ENCODE measurements at regions not wholly inside any gene's neighbourhood (a gene's known extent, or its start where the extent isn't known, plus 50 kb on each side); places are given as distances from the start of the nearest gene placed in this dataset.
"Not testable (repeated sequence)": the region's sequence is repeated elsewhere in the genome, so short reads cannot be mapped to it uniquely, and the experiment has no call there.

DNA sequence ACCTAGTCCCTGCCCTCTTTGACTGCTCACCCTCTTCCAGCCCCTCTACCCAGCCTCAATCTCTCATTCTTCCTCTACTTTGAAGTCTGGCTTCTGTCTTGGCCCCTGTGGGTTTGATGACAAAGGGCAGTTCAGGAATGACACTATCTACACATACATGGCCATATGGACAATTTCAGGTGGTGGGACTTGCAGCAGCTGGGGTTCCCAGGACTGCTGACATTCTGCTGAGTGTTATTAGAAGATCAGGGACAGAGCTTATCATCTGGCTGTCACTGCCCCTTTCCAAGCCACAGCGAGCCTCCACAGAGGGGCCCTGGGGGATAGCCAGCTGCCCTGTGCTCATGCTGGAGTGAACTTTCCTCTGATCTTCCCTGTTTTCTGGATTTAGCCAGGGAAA, 97.4 kb upstream of the IPO9 start:
- DNase-seq: no peak

DNA sequence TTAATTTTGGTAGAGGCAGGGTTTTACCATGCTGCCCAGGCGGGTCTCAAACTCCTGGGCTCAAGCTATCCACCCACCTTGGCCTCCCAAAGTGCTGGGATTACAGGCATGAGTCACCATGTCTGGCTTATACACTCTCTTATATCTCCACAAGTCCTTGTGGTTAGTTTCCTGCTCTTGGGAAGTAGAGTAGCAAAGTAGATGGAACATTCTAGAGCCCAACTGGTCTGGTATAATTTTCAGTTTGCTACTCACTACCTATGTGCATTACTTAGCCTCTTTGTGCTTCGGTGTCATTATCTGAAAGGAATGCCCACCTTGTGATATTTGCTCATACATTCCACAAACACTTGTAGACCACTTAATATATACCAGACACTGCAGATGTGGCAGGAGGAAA, 96.6 kb upstream of the IPO9 start:
- DNase-seq: no peak

DNA sequence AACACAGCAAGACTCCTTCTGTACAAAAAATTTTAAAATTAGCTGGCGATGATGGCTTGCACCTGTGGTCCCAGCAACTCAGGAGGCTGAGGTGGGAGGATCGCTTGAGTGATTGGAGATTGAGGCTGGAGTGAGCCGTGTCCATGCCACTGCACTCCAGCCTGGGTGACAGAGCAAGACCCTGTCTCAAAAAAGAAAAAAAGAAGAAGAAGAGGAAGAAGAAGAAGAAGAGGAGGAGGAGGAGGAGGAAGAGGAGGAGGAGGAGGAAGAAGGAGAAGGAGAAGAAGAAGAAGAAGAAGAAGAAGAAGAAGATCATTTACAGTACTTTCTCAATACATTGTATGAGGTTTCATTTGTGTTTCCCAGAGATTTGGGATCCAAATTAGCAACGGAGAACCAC, 94.7 kb upstream of the IPO9 start:
- DNase-seq: not testable (repeated sequence)

DNA sequence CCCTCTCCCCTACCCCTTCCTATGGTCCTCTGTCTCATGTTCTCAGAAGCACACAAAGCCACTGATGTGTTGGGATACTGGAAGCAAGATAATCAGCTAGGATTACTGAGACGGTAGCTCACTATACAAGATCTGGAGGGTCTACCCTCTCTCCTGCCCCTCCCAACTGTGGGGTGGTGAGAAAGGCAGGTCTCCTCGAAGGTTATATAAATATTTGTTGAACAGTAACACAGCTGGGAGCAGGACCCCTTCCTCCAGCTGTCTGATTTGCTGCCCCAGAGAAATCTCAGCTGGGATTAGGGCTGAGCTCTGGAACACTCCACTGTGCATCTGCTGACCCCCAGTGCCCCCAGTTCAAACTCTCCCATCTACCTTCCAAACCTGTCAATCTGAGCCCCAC, 94.2 kb upstream of the IPO9 start:
- DNase-seq: no peak

DNA sequence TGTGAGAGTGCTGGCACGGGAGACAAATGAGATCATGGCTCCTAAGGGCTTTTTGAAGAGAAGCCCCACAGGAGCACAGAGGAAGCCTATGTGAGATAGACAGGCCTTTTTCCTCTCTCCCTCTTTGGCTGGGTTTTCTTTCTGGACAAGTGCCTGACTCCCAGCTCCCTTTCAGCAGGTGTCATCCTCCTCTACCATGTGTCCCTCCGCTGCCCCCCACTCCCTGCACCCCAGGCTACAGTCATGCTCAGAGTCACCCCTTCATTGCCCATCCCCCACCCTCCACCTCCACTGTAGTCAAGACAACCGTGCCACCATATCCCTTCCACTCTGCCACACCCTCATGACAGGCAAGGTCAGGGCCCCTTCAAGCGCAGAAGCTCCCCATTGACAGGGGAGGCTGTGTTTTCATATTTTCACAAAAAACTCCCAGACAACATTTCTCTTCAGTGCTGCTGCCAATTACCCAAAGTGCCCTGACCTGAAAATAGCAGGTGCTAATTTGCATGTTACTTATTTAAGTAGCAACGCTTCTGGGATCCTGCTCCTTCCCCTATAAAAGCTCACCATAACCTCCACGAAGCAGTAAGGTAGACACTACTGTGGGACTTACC, 92.1 kb upstream of the IPO9 start:
- DNase-seq: no peak

DNA sequence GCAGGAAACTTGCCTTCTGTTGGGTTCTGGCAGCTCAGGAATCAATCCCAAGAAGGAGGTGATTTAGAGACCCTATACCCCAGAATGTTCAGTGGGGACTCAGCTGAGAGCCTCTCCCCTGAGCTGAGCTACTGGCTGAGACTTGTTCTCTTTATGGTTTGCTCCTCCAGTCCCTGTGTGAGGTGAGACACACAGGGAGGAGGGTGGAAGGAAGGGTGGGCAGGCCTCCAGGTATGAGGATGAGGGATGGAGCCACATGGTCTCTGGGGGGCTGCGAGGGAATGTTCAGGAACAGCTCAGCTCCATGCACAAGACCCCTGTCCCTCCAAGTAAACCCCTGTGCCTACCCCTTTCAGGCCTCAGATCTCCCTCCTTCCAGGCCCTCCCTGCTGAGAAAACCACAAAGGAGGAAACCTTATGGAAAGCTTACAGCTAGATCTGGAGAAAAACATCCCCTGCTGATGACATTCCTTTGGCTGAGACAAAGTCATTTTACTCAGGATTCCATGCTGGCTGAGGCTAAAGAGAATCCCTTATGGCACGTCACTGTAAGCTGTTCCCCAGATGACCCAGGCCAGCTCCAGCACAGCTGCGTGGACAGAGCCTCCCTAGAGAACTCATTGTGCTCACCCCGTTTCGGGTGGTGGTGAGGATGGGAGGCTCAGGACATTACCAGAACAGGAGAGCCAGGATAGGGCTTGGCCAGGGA, 91.5 kb upstream of the IPO9 start:
- DNase-seq: no peak

DNA sequence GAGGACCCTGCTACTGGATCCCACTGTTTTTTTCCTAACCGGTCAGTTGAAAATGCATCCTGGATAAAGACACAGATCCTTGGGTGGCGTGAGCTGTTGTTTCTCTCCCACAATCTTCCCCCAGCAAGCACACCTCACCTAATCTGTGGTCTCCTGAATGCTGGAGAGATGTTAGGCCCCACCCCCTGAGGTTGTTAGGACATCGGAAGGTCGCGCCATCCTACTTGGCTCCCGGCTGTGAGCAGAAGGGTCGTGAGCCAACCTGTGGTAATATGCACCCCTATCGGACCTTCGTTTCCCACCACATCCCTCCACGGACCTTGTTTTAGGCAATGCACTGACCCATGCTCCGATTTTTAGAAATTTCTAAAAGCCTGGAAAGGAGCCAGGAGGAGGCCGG, 89.9 kb upstream of the IPO9 start:
- no peak for DNase-seq

DNA sequence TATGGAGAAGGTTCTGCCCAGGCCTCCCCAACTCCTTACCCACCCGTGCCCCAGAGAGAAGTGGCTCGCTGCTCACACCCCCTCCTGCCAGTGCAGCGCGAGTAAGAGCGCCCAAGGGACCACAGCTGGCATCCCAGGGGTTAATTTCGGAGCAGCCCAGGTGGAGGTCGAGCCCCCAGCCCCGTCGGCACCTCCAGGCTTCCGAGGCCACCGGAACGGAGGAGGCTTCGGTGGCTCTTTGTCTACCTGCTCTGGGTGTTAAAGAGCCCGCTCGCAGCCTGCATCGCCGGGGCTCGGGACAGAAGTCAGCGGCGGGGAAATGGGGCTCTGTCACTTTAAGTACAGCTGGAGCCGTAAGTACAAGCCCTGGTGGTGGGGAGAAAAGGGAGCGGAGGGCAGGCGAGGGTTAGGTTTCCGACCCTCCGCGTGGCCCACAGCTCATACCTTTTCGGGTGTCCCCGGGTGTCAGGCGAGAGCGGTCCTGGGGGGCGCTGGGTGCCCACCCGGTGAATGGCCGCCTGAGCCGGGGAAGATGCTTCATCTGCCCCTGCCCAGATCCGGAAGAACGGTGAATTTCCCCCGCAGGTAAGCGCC, 89.4 kb upstream of the IPO9 start:
- DNase-seq: peak; percentile 46

DNA sequence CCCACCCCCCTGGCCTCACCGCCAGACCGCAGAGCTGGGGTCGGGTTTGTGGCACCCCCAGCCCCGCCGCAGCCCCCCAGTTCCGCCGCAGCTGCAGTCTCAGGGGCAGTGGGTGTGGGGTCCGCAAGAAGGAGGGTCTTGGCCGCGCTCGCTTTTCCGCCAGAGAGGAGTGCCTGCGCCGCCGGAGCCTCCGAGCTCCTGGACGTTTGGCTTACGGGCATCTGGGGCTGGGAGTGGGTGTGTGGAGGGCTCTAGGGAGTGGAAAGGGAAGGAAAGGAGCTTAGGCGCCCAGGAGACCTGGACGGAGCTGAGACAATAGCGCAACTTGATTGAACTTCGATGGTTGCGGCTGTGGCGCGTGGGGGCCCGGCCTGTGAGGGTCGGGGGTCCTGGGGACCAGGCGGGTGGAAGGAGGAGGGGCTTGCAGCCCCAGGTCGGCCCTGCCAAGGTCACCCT, 88.8 kb upstream of the IPO9 start:
- DNase-seq: no peak

DNA sequence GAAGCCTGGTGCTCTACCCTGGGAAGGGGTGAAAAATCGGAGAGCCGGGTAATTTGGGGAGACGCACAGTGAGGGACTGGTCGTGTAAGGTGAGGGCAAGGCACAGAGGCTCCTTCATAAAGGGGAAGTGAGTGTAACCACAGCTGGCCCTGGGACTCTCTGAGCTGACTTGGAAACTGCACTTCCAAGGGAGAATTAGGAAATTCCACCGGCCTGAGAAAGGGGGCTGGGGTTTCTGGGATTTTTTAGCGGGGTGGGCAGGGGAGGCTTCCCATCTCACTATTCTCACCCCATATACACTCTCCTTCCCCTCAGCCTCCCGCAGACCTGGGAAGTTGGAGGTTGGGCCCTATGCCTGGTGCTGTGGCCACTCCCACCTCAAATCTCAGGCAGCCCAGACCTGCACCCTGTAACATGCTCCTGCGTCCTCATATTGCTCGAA, 88.3 kb upstream of the IPO9 start:
- DNase-seq: no peak

DNA sequence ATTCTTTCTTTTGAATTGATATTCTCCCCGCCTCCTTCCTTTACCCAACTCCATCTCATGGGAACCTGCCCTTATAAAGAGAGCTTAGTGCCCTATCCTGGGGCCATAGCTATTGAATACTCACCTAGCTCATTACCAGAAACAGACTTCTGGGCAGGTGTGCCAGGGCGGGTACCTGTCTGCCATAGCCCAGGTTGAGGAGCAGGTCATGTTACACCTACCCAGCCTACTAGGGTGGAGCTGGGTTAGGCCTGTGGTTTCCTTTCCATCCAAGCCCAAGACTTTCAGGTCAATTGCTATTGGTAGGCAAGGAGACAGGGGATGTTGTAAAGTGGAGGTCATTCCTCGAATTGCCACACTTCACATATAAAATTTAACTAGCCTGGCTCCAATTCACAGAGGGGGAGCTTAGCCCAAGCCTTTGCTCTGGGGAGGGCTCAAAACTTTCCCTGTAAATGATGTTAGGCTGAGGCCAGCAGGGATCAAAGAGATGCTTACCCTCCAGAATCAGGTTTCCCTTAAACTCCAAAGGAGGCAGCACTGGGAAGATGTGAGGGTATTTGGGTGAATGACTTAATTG, 87.1 kb upstream of the IPO9 start:
- no peak for DNase-seq

DNA sequence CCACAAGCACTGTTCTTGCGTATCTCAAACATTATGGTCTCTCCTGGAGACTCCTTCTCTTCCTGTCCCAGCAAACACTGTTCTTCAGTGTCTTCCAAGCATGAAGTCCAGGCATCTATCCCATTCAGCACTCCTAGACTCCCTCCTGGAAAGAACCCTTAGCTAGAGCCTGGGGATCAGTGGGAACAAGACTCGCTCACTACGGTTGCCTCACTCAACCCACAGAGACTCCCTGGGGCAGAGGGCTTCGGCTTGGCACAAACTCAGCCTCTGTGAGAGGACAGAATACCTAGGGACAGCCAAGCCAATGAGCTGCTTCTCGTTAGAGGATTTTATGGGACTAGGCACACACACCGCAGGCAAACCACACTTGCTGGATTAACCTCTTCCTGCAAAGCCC, 86.5 kb upstream of the IPO9 start:
- DNase-seq: no peak

DNA sequence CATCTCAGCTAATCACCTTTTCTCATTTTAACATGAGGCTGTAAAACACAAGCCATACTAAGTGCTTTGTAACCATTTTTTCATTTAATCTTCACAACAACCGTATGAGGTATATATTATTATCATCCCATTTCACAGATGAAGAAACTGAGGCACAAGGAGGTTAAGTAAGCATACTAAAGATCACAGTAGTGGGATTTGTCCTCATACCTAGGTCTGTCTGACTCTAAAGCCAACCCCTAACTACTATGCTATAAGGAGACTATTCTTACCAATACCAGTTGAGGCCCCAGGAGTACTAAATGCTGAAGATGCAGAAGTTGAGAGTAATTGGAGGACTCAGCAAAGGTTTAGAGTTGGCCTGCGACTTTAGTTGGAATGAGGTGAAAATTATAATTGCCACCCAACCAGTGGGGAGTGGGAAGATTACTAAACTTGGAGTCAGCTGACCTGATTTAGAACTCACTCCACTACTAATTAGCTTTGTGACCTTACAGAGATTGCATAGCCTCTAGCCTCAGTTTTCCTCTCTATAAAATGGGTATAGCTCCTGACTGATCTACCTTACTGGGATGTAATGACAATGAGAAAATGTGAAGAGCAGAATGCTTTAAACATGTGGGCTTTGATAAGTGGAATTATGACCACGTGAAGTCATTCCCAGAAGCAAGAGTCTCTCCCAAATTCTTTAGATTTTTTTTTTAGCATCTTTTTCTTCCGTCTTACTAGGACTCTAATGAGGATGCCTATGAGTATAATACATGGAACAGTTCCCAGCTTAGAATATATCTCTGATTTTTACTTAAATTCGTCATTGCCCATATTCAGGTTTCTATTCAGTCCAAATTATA, 85.8 kb upstream of the IPO9 start:
- DNase-seq: no peak

DNA sequence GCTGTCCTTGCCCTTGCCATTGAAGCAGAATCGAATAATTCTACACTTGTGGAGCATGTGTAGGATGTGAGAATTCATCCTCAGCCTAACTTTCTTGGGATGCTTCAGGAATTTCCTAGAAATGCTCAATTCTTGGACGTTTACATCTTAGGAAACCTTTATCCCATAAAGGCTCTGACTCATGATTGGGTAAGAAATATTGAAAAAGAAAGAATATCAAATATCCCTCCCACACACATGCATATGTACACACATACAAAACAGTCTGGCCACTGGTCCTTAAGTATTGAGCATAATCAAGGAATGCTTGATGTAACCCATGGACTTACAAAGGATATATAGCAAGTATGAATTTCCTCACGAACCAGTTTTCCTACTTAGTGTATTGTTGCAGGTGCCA, 83.9 kb upstream of the IPO9 start:
- no peak for DNase-seq

DNA sequence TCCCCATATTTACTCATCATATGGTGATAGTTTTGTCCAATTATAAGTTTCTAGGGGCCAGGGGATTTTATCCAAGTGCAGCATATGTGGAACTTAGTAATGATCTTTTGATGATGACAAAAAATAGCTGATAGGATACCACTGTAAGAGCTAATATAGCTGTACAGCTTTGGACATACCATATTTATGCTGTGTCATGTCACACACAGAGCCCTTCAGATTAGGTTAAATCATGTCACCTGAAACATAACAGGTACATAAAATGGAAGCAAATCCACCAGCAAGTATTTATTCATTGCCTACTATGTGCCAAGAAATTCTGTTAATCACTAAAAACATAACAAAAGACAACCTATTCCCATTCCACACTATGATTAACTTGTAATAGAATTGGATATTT, 82.8 kb upstream of the IPO9 start:
- no peak for DNase-seq

DNA sequence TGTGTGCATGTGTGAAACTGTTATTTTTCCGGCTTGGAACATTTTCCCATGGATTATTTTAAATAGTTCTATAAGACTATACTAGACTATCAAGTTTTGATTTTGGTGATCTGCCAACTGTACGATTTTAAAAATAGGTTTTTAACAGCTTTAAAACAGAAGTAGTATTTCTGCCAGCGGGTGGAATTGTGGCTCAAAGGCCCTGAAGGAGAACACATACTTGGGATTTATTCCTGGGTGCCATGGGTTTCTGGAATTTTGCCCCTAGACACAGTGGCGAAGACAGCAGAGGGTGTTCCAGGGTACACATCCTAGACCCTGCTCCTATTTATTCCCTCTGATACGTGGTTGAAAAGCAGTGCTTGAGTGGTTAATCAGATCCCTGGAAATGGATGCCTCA, 81.7 kb upstream of the IPO9 start:
- DNase-seq: no peak

DNA sequence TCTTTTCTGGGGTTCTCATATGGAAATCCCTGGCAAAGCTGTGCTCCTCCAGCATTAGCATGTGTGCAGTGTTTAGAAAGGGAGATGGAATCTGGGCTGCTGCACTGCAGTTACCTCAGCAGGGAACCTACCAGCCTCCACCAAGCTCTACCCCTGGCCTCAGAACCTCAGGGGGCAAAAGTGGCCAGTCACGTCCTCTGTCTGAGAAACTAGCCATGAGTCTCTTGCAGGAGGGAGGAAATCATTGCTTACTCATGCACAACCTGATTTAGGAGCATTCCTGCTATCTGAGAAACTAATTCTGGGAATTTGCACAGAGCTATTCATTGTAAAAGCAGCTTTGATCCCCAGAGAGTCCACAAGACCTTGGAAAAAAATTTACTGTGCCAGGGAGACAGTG, 80.6 kb upstream of the IPO9 start:
- DNase-seq: no peak

DNA sequence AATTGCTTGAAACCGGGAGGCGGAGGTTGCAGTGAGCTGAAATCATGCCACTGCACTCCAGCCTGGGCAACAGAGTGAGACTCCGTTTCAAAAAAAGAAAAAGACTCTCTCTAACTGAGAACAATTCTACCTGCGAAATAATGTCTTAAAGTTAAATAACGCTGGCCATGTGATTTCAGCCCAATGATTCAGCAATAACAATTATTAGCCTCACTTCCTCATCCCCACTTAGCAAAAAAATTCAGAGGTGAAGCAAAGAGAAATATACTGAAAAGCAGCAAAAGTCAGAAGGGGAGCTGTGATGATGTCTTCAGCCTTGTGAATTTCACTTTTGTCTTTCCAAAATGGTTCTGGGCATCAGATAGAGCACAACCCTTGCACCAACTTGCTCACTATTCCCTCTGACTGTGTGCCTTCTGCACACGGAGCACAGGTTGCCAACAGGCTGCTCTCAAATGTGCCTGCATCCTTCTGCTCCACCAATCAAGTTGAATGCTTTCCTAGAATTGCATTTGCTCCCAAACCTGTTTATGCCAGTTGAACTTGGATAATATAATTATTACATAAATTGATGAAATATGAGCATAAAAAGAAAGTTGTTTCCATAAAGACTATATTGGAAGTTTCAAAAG, 79.8 kb upstream of the IPO9 start:
- DNase-seq: no peak

DNA sequence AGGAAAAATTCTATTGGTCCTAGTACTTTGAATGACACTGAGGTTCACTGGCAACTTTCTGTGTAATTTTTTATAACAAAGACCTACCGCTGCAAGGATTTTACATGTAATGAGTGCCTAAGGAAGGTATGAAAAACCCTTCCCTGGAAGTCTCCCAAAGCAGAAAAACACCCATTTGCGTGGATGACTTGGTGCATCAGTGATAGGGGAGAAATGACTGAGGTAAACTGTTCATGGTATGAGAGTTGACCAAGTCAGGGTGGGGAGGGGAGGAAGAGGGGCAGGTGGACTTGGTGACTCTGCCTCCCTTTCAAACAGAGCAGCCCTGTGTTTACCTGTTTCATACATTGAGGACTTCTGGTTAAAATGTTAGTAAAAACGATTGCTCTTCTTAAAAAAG, 78.8 kb upstream of the IPO9 start:
- no peak for DNase-seq

DNA sequence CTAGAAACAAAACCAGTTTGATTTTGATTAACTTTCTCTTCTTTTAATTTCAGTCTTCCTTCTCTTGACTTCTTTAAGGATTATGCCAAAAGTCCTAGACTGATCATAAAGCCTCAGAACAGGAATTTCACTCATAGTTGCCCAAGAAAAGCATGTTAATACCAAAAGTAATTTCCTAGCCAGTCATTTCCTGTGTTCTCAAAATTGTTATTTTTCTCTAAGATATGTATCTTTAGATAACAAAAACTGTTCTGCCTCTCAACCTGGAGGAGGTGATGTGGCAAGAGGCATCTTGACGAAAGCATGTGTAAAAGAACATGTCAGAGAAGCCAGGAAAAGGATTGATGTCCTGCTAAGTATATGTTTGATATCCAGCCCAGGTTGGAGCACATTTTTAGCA, 78.0 kb upstream of the IPO9 start:
- no peak for DNase-seq

DNA sequence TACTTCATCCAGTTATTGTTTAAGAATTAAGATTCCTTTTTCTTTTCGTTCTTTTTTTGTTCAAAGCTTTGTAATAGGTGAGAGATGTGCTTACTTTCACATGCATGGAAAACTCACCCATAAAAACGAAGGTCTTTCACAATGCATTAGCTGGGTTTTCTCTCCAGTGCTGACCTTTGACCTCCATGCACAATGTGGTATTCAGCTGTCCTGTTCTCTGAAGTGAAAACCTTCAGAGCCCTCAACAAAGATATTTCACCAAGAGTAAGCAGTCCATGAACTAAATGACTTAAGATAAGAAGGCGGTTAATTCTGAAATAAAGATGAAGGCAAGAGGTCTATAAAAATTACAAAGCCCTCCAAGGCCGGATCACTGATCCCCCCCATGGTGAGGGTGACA, 77.1 kb upstream of the IPO9 start:
- DNase-seq: no peak

DNA sequence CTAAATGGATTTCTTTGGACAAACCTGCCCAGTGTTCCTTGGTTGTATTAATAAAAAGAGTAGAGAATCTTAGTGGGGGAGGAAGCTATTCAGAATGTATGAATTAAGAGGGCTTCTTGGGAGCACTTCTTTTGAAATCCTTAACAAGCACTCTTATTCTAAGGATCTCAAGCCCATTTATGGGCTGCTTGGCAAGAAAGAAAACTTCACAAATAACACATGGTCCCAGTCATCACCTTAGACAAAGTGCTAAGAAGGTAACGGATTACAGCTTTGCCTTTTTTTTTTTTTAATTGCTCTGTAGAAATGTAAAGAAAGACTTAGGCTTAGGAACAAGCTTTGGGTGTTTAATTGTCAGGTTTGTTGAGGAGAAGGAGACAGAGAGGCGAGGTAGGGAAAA, 76.6 kb upstream of the IPO9 start:
- no peak for DNase-seq

DNA sequence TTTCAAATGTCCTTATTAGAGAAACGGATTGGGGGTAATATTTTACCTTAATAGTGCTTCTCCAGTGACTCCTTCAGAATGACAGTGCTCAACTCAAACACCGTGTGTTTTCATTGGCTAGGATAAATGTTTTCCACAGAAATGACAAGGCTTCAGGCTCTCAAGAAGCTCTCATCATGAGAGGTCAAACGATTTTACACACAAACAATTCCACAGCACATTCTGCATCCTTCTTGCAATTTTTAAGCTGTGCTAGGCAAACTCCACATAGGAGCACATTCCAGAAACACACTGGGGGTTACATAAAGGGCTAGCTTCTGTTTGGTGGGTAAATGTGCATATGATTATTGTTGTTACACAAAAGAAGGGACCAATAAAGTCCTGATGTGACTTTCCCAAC, 75.5 kb upstream of the IPO9 start:
- DNase-seq: no peak
